CD4-positive, alpha-beta T cell (primary cell): ENCODE measurements at regions not wholly inside any gene's neighbourhood (a gene's known extent, or its start where the extent isn't known, plus 50 kb on each side); places are given as distances from the start of the nearest gene placed in this dataset.

Experiments
- ATAC-seq: fragments of 200-7000 bp; cut with Tn5 transposase; one replicate; pipeline ENCODE4 v1.10.0; 2022; ENCODE audit warnings: mild to moderate bottlenecking; ENCODE audit not compliant: poor library complexity
- CTCF ChIA-PET: fragments of 350-600 bp; sonication (Branson Sonifier 250); formaldehyde crosslinking; loops from one replicate; lab custom pipeline; 2021; ENCODE audit warnings: antibody characterized with exemption, inconsistent platforms; lab: Charles Lee
- POLR2A ChIA-PET: fragments of 350-600 bp; sonication (Branson Sonifier 250); formaldehyde crosslinking; loops from one replicate; lab custom pipeline; 2021; ENCODE audit warnings: antibody characterized with exemption, inconsistent platforms; lab: Charles Lee
- DNase-seq, 14 experiments: peaks; one replicate each; pipeline ENCODE4 v3.0.0-alpha.2; 2013 to 2020; ENCODE audit warnings: mixed read lengths in 2 of 14
- H3K27ac ChIP-seq, 2 donors: one replicate each; pipeline versions ENCODE4 v1.5.1 to v1.7.0; 2013; ENCODE audit warnings: low read length in 2 of 2, low read depth in 1 of 2, mild to moderate bottlenecking in 1 of 2
- H3K27me3 ChIP-seq, 2 experiments: 1 replicate in 1 of 2; 2 replicates in 1 of 2; pipeline versions ENCODE4 v1.6.1 to v1.7.0; 2013; ENCODE audit warnings: low read length in 2 of 2, control low read depth in 1 of 2, mild to moderate bottlenecking in 1 of 2, moderate library complexity in 1 of 2; ENCODE audit not compliant: insufficient read depth in 2 of 2, control insufficient read depth in 1 of 2
- H3K36me3 ChIP-seq: one replicate; pipeline ENCODE4 v1.6.1; 2013; ENCODE audit warnings: low read length, control low read depth; ENCODE audit not compliant: insufficient read depth
- H3K4me1 ChIP-seq: one replicate; pipeline ENCODE4 v1.6.1; 2013; ENCODE audit warnings: low read length, control low read depth; ENCODE audit not compliant: insufficient read depth
- H3K4me3 ChIP-seq: one replicate; pipeline ENCODE4 v1.5.1; 2013; ENCODE audit warnings: mild to moderate bottlenecking, low read length, moderate library complexity
- H3K9me3 ChIP-seq, 2 experiments: 1 replicate in 1 of 2; 2 replicates in 1 of 2; pipeline versions ENCODE4 v1.6.1 to v1.7.0; 2013; ENCODE audit warnings: low read length in 2 of 2, mild to moderate bottlenecking in 2 of 2, control low read depth in 1 of 2, moderate library complexity in 1 of 2; ENCODE audit not compliant: control insufficient read depth in 1 of 2, insufficient read depth in 1 of 2
- H3K27ac Mint-ChIP-seq: one replicate; pipeline ENCODE4 v1.8.0; 2020; ENCODE audit warnings: mixed read lengths
- H3K27me3 Mint-ChIP-seq: one replicate; pipeline ENCODE4 v1.8.0; 2021; ENCODE audit warnings: mixed read lengths
- H3K36me3 Mint-ChIP-seq: one replicate; pipeline ENCODE4 v1.8.0; 2021; ENCODE audit warnings: low read depth, mixed read lengths
- H3K4me1 Mint-ChIP-seq: one replicate; pipeline ENCODE4 v1.8.0; 2021; ENCODE audit warnings: low read depth, mixed read lengths
- H3K4me3 Mint-ChIP-seq: one replicate; pipeline ENCODE4 v1.8.0; 2020; ENCODE audit warnings: mild to moderate bottlenecking, mixed read lengths
- H3K9me3 Mint-ChIP-seq: one replicate; pipeline ENCODE4 v1.8.0; 2020; ENCODE audit warnings: mixed read lengths
- intact Hi-C, 2 experiments: fragments of 100-400 bp; cut with DNase I in 1 of 2; cut with micrococcal nuclease in 1 of 2; formaldehyde crosslinking; loops; one replicate each; pipeline versions ENCODE4 v1.15.1 to v1.9.0; 2023 to 2025; cut with DNase I, micrococcal nuclease
- TF ChIP-seq, protein P1 (sequence below): fragments of 200-600 bp; IDR thresholded peaks from one replicate; pipeline ENCODE4 v1.8.0; 2022; ENCODE audit warnings: antibody characterized with exemption, mild to moderate bottlenecking

DNA sequence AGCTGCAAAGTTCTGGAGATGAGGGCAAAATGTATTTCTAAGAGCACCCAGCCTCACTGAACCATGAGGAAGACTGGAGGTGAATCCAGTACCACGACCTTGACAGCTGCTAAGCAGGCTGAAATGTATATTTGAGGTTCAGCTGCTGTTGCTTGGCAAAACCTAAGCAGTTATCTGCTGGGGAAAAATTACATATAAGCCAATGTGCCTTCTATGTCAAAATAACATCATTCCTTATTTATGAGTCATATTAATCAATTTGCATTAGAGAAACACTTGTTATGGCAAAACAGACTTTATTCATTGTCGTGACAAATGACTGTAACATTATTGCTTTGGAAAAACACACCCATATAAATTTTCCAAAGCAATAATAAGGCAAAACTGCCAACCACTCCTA lies 560.5 kb upstream of the NR5A2 start:
- H3K9me3 ChIP-seq: peaks cover 0 to 3% of the 10 kb centered on the region in 2 experiments
- Mint-ChIP-seq H3K36me3 (no peaks in the 10 kb centered on the region), H3K4me3 (no peak overlapping the region), H3K27ac (no peak overlapping the region), H3K9me3 (peaks cover 9% of the 10 kb centered on the region), H3K27me3 (no peaks in the 10 kb centered on the region), H3K4me1 (no peaks in the 10 kb centered on the region)
- H3K27me3 ChIP-seq: no peaks in the 10 kb centered on the region
- no peaks in the 10 kb centered on the region for H3K36me3 ChIP-seq
- TF ChIP-seq, protein P1, sequence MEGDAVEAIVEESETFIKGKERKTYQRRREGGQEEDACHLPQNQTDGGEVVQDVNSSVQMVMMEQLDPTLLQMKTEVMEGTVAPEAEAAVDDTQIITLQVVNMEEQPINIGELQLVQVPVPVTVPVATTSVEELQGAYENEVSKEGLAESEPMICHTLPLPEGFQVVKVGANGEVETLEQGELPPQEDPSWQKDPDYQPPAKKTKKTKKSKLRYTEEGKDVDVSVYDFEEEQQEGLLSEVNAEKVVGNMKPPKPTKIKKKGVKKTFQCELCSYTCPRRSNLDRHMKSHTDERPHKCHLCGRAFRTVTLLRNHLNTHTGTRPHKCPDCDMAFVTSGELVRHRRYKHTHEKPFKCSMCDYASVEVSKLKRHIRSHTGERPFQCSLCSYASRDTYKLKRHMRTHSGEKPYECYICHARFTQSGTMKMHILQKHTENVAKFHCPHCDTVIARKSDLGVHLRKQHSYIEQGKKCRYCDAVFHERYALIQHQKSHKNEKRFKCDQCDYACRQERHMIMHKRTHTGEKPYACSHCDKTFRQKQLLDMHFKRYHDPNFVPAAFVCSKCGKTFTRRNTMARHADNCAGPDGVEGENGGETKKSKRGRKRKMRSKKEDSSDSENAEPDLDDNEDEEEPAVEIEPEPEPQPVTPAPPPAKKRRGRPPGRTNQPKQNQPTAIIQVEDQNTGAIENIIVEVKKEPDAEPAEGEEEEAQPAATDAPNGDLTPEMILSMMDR: no peak
- ChIA-PET CTCF (no interaction called here), POLR2A (no interaction called here)
- intact Hi-C loops: no loop called here
- no peak overlapping the region for H3K4me3 ChIP-seq
- no peak overlapping the region for H3K27ac ChIP-seq
- ATAC-seq: no peak
- no peak for DNase-seq
- no peaks in the 10 kb centered on the region for H3K4me1 ChIP-seq

DNA sequence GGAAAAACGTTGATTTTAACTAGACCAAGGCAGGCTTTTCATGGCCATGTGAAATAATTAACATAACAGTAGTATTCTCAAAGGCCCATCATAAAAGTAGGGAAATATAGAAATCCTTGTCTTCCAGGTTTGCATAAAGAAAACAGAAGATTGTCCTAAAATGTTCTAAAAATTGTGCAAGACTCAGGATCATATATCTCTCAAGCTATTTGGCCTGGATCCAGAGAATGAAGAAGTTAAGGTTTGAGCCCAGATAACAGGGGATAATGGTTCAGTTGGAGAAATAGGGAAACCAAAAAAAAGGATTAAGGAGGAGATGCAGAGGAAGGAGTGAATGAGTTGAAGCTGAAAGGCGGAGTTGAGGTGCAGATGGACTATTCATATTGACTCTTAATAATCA lies 555.5 kb upstream of the NR5A2 start:
- Histone ChIP-seq H3K4me3 (no peak overlapping the region), H3K36me3 (no peaks in the 10 kb centered on the region), H3K9me3 (no peaks in the 10 kb centered on the region), H3K27me3 (no peaks in the 10 kb centered on the region), H3K4me1 (no peaks in the 10 kb centered on the region), H3K27ac (no peak overlapping the region)
- H3K36me3 Mint-ChIP-seq: no peaks in the 10 kb centered on the region
- no peak overlapping the region for H3K27ac Mint-ChIP-seq
- DNase-seq (no peak), ATAC-seq (no peak)
- intact Hi-C loops: no loop called here
- no peaks in the 10 kb centered on the region for H3K27me3 Mint-ChIP-seq
- no peaks in the 10 kb centered on the region for H3K4me1 Mint-ChIP-seq
- ChIA-PET CTCF (no interaction called here), POLR2A (no interaction called here)
- no peak overlapping the region for H3K4me3 Mint-ChIP-seq
- no peaks in the 10 kb centered on the region for H3K9me3 Mint-ChIP-seq
- TF ChIP-seq, protein P1: no peak

DNA sequence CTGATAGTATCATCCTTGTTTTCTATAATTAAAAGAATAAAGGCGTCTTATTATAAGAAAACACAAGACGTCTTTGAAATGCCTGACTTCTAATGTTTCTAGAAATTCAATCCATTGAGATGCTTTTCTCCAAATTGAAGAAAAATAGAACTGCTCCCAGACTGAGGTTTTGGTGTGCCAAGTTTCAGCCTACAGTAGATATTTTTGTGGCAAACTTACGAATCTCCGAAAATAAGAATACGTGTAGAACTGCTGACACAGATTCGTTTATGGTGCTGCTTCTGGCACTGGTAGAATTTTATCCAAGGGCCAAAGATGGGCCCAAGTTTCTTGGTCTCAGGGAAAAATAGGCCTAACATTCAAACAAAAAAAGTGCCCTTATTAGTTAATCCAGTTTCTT lies 554.5 kb upstream of the NR5A2 start:
- no peak for DNase-seq

More for the DNA sequence above, 554.5 kb upstream of the NR5A2 start:
- intact Hi-C loops: no loop called here
- H3K4me1 Mint-ChIP-seq: no peaks in the 10 kb centered on the region
- no peak overlapping the region for H3K4me3 Mint-ChIP-seq
- no peaks in the 10 kb centered on the region for H3K27me3 Mint-ChIP-seq
- H3K9me3 ChIP-seq: no peaks in the 10 kb centered on the region
- no peak overlapping the region for H3K27ac ChIP-seq
- H3K9me3 Mint-ChIP-seq: no peaks in the 10 kb centered on the region
- no peak for ATAC-seq
- TF ChIP-seq, protein P1: no peak
- H3K27me3 ChIP-seq: no peaks in the 10 kb centered on the region
- H3K4me1 ChIP-seq: no peaks in the 10 kb centered on the region
- ChIA-PET CTCF (no interaction called here), POLR2A (no interaction called here)
- H3K36me3 ChIP-seq: no peaks in the 10 kb centered on the region
- H3K36me3 Mint-ChIP-seq: no peaks in the 10 kb centered on the region
- H3K4me3 ChIP-seq: no peak overlapping the region
- H3K27ac Mint-ChIP-seq: no peak overlapping the region
